Transverse colon (tissue), 4 donors: ENCODE measurements at regions not wholly inside any gene's neighbourhood (a gene's known extent, or its start where the extent isn't known, plus 50 kb on each side); places are given as distances from the start of the nearest gene placed in this dataset.
"Not testable (repeated sequence)": the region's sequence is repeated elsewhere in the genome, so short reads cannot be mapped to it uniquely, and the experiment has no call there.

ENCODE experiments used
- DNase-seq: peaks from one replicate; pipeline ENCODE4 v3.0.0-alpha.2; 2019
- H3K27ac ChIP-seq, 4 donors: fragments of 200-600 bp; sonication (generic); 2 replicates each; pipeline ENCODE4 v1.5.1; 2016 to 2018; ENCODE audit warnings: inconsistent platforms in 4 of 4
- H3K27me3 ChIP-seq: fragments of 200-600 bp; sonication (generic); 2 replicates; pipeline ENCODE4 v1.5.1; 2017; ENCODE audit warnings: inconsistent platforms
- H3K36me3 ChIP-seq, 4 donors: fragments of 200-600 bp; sonication (generic); 2 replicates each; pipeline ENCODE4 v1.5.1; 2017 to 2019; ENCODE audit warnings: inconsistent platforms in 4 of 4
- H3K4me1 ChIP-seq, 4 donors: fragments of 200-600 bp; sonication (generic); 2 replicates each; pipeline ENCODE4 v1.5.1; 2017 to 2020; ENCODE audit warnings: inconsistent platforms in 4 of 4
- H3K4me3 ChIP-seq, 4 donors: fragments of 200-600 bp; sonication (generic); 1 replicate in 1 of 4; 2 replicates in 3 of 4; pipeline versions ENCODE4 v1.5.1 to v1.6.1; 2017 to 2019; ENCODE audit warnings: inconsistent platforms in 4 of 4
- H3K9me3 ChIP-seq, 2 donors: fragments of 200-600 bp; sonication (generic); 2 replicates each; pipeline ENCODE4 v1.5.1; 2017 to 2019; ENCODE audit warnings: inconsistent platforms in 2 of 2
- EP300 ChIP-seq: sonication (generic); formaldehyde crosslinking; IDR thresholded peaks from one replicate; pipeline ENCODE4 v1.6.1; 2017; ENCODE audit warnings: antibody characterized with exemption, low read depth
- POLR2A ChIP-seq: fragments of 450-650 bp; IDR thresholded peaks from one replicate; pipeline ENCODE4 v1.6.1; 2016; ENCODE audit warnings: antibody characterized with exemption, mild to moderate bottlenecking, moderate library complexity
- POLR2AphosphoS5 ChIP-seq, 3 donors: sonication (generic); formaldehyde crosslinking; IDR thresholded peaks; one replicate each; pipeline ENCODE4 v1.6.1; 2016; ENCODE audit warnings: antibody characterized with exemption in 3 of 3
- WGBS, 2 donors: methylation state at CpG; one replicate each; pipeline ENCODE4 v1.1.5; 2018; ENCODE audit warnings: low coverage in 1 of 2; 5-methylcytosine and 5-hydroxymethylcytosine counted together
- in situ Hi-C, 4 donors: fragments of 200-750 bp; cut with MboI; loops; one replicate each; pipeline versions ENCODE4 v1.15.0 to v1.15.1; 2017; ENCODE audit warnings: low sequenced_read_pairs in 3 of 4, low pct_ligation_motif_present in 1 of 4, low pct_unique_long_range_greater_than_20kb in 1 of 4
- intact Hi-C: fragments of 100-400 bp; cut with DNase I; formaldehyde crosslinking; loops from one replicate; pipeline ENCODE4 v1.15.1; 2023; ENCODE audit warnings: low total_unique reads
- TF ChIP-seq, protein P1 (sequence below), 5 experiments: fragments of 200-600 bp in 3 of 5; fragments of 450-650 bp in 2 of 5; sonication (generic) in 3 of 5; IDR thresholded peaks; 1 replicate in 2 of 5; 2 replicates in 3 of 5; pipeline ENCODE4 v1.5.1; 2016 to 2017; ENCODE audit warnings: antibody characterized with exemption in 5 of 5, inconsistent platforms in 3 of 5, mild to moderate bottlenecking in 2 of 5, moderate library complexity in 1 of 5

DNA sequence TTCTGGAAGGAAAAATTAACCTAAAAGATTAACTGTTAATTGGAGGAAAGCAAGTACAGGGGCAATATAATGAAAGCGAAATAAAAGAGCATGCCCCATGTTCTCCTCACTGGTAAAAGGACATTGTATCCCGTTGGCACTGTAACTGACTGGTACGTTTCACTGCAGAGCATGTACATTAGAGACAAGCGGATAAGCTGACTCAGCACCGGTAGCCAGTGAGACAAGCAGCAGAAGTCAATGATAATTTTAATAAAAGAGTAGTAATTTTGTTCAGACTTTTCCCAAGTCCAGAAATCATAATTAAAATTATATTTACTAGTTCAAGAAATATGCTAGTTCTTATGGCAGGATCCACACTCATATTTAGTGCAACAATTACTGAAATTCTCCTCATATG, 161.5 kb upstream of the VWC2 start:
- intact Hi-C loops: no loop called here

DNA sequence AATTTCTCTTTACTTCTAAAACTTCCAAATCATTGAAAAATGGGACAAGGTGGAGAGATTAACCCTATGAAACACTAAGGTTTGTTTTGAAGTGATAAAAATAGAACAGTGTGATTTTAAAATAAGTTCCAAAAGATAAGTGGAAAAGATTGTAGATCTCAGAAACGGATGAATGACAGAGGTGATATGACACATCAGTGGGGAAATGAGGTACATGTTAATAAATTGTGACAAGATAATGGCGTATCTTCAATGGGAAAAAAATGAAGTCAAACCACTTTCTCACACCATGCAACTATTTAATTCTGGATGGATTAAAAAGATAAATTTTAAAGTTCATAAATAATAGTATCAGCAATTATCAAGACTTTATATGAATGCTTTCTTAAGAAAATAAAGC, 159.7 kb upstream of the VWC2 start:
- no peaks in the 10 kb centered on the region for H3K4me1 ChIP-seq
- intact Hi-C loops (no loop called here), in situ Hi-C loops (no loop called here)
- WGBS, 2 donors: 66 to 78% methylated on average over 2 of the region's 2 CpGs
- H3K9me3 ChIP-seq: no peaks in the 10 kb centered on the region
- H3K36me3 ChIP-seq: no peaks in the 10 kb centered on the region
- H3K27ac ChIP-seq: no peak overlapping the region
- no peak overlapping the region for H3K4me3 ChIP-seq
- no peak for DNase-seq
- TF ChIP-seq EP300 (no peak), POLR2AphosphoS5 (IDR thresholded peaks at IDR 0.05) (no peak), POLR2A (no peak)
- TF ChIP-seq, protein P1, sequence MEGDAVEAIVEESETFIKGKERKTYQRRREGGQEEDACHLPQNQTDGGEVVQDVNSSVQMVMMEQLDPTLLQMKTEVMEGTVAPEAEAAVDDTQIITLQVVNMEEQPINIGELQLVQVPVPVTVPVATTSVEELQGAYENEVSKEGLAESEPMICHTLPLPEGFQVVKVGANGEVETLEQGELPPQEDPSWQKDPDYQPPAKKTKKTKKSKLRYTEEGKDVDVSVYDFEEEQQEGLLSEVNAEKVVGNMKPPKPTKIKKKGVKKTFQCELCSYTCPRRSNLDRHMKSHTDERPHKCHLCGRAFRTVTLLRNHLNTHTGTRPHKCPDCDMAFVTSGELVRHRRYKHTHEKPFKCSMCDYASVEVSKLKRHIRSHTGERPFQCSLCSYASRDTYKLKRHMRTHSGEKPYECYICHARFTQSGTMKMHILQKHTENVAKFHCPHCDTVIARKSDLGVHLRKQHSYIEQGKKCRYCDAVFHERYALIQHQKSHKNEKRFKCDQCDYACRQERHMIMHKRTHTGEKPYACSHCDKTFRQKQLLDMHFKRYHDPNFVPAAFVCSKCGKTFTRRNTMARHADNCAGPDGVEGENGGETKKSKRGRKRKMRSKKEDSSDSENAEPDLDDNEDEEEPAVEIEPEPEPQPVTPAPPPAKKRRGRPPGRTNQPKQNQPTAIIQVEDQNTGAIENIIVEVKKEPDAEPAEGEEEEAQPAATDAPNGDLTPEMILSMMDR (IDR thresholded peaks at IDR 0.05): no peak
- H3K27me3 ChIP-seq: no peaks in the 10 kb centered on the region

More for the DNA sequence above, 161.5 kb upstream of the VWC2 start:
- in situ Hi-C loops: no loop called here
- H3K4me1 ChIP-seq: no peaks in the 10 kb centered on the region
- H3K36me3 ChIP-seq: no peaks in the 10 kb centered on the region
- no peak overlapping the region for H3K4me3 ChIP-seq
- TF ChIP-seq EP300: no peak
- TF ChIP-seq, protein P1 (IDR thresholded peaks at IDR 0.05): no peak
- no peak for TF ChIP-seq POLR2A
- TF ChIP-seq POLR2AphosphoS5 (IDR thresholded peaks at IDR 0.05): no peak
- 83 to 84% methylated on average over 5 of the region's 5 CpGs for WGBS, 2 donors
- DNase-seq: no peak
- no peak overlapping the region for H3K27ac ChIP-seq
- H3K27me3 ChIP-seq: no peaks in the 10 kb centered on the region
- no peaks in the 10 kb centered on the region for H3K9me3 ChIP-seq

DNA sequence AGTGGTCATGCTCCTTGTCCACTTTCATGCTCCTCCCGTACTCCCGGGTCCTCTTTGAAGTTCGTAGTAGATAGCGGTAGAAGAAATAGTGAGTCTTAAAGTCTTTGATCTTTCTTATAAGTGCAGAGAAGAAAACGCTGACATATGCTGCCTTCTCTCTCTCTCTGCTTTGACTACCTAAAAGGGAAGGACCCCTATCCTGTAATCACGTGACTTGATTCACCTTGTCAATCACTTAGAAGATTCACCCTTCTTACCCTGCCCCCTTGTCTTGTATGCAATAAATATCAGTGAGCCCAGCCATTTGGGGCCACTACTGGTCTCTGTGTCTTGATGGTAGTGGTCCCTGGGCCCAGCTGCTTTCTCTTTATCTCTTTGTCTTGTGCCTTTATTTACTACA, 158.5 kb upstream of the VWC2 start:
- H3K4me1 ChIP-seq, intact Hi-C loops, H3K27ac ChIP-seq, DNase-seq, H3K36me3 ChIP-seq, in situ Hi-C loops, H3K9me3 ChIP-seq, H3K27me3 ChIP-seq, H3K4me3 ChIP-seq: not testable (repeated sequence)
- 92 to 100% methylated on average over 1 to 6 of the region's 6 CpGs for WGBS, 2 donors

DNA sequence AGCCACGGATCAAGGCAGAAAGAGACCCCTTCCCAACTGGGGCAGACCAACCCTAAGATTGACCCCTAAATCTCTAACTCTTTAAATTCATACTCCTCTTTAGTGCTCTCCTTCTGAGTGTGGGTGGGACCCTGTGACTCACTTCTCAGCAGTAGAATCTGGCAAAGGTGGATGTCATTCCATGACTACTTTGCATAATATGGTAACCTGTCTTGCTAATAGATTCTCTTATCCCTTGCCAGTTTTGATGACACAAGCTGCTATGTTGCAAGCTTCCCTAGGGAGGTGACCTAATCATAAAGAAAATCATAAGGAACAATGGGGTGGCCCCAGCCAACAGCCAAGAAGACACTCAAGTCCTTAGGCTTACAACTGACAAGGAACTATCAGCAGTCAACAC, 155.4 kb upstream of the VWC2 start:
- no peaks in the 10 kb centered on the region for H3K9me3 ChIP-seq
- no peak overlapping the region for H3K4me3 ChIP-seq
- TF ChIP-seq, protein P1 (IDR thresholded peaks at IDR 0.05): no peak
- H3K4me1 ChIP-seq: no peaks in the 10 kb centered on the region
- no peaks in the 10 kb centered on the region for H3K36me3 ChIP-seq
- in situ Hi-C loops: no loop called here
- H3K27ac ChIP-seq: no peak overlapping the region
- no peaks in the 10 kb centered on the region for H3K27me3 ChIP-seq
- intact Hi-C loops: no loop called here
- 57 to 81% methylated on average over 1 of the region's 1 CpG for WGBS, 2 donors
- no peak for DNase-seq

DNA sequence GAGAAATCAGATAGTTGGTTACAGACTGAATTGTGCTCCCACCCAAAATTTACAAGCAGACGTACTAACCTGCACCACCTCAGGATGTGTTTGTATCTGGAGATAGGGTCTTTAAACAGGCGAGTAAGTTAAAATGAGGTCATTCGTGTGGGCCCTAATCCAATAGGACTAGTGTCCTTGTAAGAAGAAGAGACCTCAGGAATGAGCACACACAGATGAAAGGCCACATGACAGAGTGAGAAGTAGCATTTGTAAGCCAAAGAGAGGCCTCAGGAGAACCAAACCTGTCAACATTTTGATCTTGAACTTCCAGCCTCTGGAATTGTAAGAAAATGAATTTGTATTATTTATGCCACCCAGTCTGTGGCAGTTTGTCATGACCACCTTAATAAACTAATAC, 149.5 kb upstream of the VWC2 start:
- Histone ChIP-seq H3K27me3 (no peaks in the 10 kb centered on the region), H3K4me3 (no peak overlapping the region), H3K4me1 (no peaks in the 10 kb centered on the region), H3K36me3 (no peaks in the 10 kb centered on the region), H3K27ac (no peak overlapping the region), H3K9me3 (no peaks in the 10 kb centered on the region)
- intact Hi-C loops (no loop called here), in situ Hi-C loops (no loop called here)
- TF ChIP-seq, protein P1 (IDR thresholded peaks at IDR 0.05): no peak
- TF ChIP-seq POLR2AphosphoS5 (IDR thresholded peaks at IDR 0.05) (no peak), POLR2A (no peak)
- WGBS, 2 donors: 84 to 86% methylated on average over 3 of the region's 3 CpGs
- DNase-seq: no peak
